ENCODE measurements at regions not wholly inside any gene's neighbourhood (a gene's known extent, or its start where the extent isn't known, plus 50 kb on each side); places are given as distances from the start of the nearest gene placed in this dataset.

GRCh38 chr4:127425202-127425845 is 207.4 kb upstream of the INTU start:
- TF ChIP-seq, protein P1, sequence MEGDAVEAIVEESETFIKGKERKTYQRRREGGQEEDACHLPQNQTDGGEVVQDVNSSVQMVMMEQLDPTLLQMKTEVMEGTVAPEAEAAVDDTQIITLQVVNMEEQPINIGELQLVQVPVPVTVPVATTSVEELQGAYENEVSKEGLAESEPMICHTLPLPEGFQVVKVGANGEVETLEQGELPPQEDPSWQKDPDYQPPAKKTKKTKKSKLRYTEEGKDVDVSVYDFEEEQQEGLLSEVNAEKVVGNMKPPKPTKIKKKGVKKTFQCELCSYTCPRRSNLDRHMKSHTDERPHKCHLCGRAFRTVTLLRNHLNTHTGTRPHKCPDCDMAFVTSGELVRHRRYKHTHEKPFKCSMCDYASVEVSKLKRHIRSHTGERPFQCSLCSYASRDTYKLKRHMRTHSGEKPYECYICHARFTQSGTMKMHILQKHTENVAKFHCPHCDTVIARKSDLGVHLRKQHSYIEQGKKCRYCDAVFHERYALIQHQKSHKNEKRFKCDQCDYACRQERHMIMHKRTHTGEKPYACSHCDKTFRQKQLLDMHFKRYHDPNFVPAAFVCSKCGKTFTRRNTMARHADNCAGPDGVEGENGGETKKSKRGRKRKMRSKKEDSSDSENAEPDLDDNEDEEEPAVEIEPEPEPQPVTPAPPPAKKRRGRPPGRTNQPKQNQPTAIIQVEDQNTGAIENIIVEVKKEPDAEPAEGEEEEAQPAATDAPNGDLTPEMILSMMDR (IDR thresholded peaks at IDR 0.05): no peak
- TF ChIP-seq POLR2AphosphoS5 (IDR thresholded peaks at IDR 0.05; ENCODE audit: insufficient read depth in 1 of 2, low read depth in 1 of 2): no peak
